Prostate gland (tissue), 2 donors: ENCODE measurements at regions not wholly inside any gene's neighbourhood (a gene's known extent, or its start where the extent isn't known, plus 50 kb on each side); places are given as distances from the start of the nearest gene placed in this dataset.

Experiments
- POLR2A ChIP-seq: fragments of 450-650 bp; IDR thresholded peaks from one replicate; pipeline ENCODE4 v1.6.1; 2016; ENCODE audit warnings: antibody characterized with exemption, mild to moderate bottlenecking
- TF ChIP-seq, protein P1 (sequence below), 4 experiments: fragments of 200-600 bp in 2 of 4; fragments of 450-650 bp in 2 of 4; sonication (generic) in 2 of 4; IDR thresholded peaks; 1 replicate in 3 of 4; 2 replicates in 1 of 4; pipeline ENCODE4 v1.5.1; 2016 to 2019; ENCODE audit warnings: antibody characterized with exemption in 4 of 4, mild to moderate bottlenecking in 2 of 4, moderate library complexity in 2 of 4

DNA sequence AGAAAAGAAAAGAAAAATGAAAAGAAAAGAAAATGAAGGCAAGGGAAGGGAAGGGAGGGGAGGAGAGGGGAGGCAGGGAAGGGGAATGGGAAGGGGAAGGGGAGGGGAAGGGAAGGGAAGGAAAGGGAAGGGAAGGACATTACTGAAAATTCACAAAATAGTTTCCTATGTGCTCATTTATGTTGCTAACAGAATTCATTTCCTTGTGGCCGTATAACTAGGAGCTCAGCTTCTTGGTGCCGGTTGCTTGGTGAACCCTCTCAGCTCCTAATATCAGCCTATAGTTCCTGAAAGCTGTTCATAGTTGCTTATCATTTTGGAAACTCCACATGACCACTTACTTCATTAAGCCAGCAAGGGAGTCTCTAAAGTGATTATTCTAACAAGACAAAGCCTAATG, 379.8 kb upstream of the TMEFF2 start:
- TF ChIP-seq, protein P1, sequence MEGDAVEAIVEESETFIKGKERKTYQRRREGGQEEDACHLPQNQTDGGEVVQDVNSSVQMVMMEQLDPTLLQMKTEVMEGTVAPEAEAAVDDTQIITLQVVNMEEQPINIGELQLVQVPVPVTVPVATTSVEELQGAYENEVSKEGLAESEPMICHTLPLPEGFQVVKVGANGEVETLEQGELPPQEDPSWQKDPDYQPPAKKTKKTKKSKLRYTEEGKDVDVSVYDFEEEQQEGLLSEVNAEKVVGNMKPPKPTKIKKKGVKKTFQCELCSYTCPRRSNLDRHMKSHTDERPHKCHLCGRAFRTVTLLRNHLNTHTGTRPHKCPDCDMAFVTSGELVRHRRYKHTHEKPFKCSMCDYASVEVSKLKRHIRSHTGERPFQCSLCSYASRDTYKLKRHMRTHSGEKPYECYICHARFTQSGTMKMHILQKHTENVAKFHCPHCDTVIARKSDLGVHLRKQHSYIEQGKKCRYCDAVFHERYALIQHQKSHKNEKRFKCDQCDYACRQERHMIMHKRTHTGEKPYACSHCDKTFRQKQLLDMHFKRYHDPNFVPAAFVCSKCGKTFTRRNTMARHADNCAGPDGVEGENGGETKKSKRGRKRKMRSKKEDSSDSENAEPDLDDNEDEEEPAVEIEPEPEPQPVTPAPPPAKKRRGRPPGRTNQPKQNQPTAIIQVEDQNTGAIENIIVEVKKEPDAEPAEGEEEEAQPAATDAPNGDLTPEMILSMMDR (IDR thresholded peaks at IDR 0.05) = no peak
- TF ChIP-seq POLR2A = no peak
